ENCODE measurements at regions not wholly inside any gene's neighbourhood (a gene's known extent, or its start where the extent isn't known, plus 50 kb on each side); places are given as distances from the start of the nearest gene placed in this dataset.

DNA sequence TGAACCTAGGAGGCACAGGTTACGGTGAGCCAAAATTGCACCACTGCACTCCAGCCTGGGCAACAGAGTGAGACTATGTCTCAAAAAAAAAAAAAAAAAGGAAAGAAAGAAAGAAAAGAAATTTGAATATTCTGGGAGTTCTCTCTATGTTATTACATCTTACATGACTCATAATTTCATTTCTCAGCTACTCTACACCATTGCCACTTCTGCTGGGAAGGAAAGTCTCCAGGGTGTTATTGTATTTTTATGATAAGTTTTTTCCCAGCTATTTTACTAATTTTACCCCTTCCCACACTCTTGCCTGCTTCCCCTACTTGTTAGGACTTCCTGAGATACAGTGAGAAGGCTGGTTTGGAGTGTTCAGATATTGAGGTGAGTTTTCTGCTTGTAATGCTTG lies 69.7 kb upstream of the UMPS start:
- intact Hi-C loops (cut with micrococcal nuclease) = no loop called here
- WGBS (ENCODE audit: insufficient coverage) = no CpG with 5 or more reads among the region's 1 CpG
- H3K27me3 Mint-ChIP-seq (ENCODE audit: low read depth in 3 of 3) = peaks cover 3 to 4% (median 3%) of the 10 kb centered on the region in 3 donors
- Histone ChIP-seq H3K27ac (ENCODE audit: low read depth in 1 of 2, low read length in 2 of 2) (no peak overlapping the region), H3K79me2 (ENCODE audit: insufficient read depth, low read length) (no peaks in the 10 kb centered on the region), H3K9me3 (replicated peaks in 1 of 2; ENCODE audit: control insufficient read depth in 1 of 2, insufficient read depth in 1 of 2, low read length in 2 of 2) (no peaks in the 10 kb centered on the region), H4K20me1 (ENCODE audit: insufficient read depth, low read length) (no peaks in the 10 kb centered on the region), H3K4me2 (replicated peaks; ENCODE audit: extremely low read depth, low read length, poor library complexity, severe bottlenecking) (no peak overlapping the region), H3K9ac (ENCODE audit: insufficient read depth, low read length, poor library complexity, severe bottlenecking) (no peak overlapping the region), H2AFZ (ENCODE audit: insufficient read depth, low read depth, low read length, poor library complexity, severe bottlenecking) (no peak overlapping the region), H3K36me3 (replicated peaks in 1 of 2; ENCODE audit: control insufficient read depth in 1 of 2, insufficient read depth in 2 of 2, low read length in 2 of 2) (no peaks in the 10 kb centered on the region), H3K4me3 (replicated peaks in 1 of 3; ENCODE audit: low read depth in 2 of 3, low read length in 3 of 3) (no peak overlapping the region), H3K4me1 (ENCODE audit: control insufficient read depth in 1 of 2, insufficient read depth in 2 of 2, low read length in 2 of 2) (no peaks in the 10 kb centered on the region), H3K27me3 (ENCODE audit: control insufficient read depth in 2 of 2, insufficient read depth in 2 of 2, low read length in 2 of 2) (no peaks in the 10 kb centered on the region)
- DNase-seq = no peak
- H3K9me3 Mint-ChIP-seq = no peaks in the 10 kb centered on the region
- H3K4me1 Mint-ChIP-seq = no peaks in the 10 kb centered on the region
- TF ChIP-seq, protein P1, sequence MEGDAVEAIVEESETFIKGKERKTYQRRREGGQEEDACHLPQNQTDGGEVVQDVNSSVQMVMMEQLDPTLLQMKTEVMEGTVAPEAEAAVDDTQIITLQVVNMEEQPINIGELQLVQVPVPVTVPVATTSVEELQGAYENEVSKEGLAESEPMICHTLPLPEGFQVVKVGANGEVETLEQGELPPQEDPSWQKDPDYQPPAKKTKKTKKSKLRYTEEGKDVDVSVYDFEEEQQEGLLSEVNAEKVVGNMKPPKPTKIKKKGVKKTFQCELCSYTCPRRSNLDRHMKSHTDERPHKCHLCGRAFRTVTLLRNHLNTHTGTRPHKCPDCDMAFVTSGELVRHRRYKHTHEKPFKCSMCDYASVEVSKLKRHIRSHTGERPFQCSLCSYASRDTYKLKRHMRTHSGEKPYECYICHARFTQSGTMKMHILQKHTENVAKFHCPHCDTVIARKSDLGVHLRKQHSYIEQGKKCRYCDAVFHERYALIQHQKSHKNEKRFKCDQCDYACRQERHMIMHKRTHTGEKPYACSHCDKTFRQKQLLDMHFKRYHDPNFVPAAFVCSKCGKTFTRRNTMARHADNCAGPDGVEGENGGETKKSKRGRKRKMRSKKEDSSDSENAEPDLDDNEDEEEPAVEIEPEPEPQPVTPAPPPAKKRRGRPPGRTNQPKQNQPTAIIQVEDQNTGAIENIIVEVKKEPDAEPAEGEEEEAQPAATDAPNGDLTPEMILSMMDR (IDR thresholded peaks at IDR 0.05) = no peak
- H3K36me3 Mint-ChIP-seq = no peaks in the 10 kb centered on the region
- H3K4me3 Mint-ChIP-seq = no peak overlapping the region
- H3K27ac Mint-ChIP-seq = no peak overlapping the region

DNA sequence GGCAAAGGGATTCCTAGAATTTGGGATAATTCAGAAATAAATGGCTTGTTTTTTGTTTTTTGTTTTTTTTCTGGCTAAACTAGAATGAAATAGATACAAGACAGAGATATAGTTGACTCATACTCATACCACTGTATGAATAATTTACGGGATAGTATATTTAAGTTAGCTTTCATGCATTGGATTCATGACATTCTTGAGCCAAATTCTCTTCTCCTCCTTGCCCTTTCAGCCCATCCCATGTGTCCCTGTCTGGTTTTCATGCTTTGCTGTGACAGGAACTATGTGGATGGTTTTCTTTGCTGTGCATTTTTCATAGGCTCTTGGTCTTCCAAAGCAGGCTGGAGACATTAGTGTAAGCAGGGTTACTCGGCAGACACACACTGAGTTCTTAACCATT lies 66.6 kb upstream of the UMPS start:
- intact Hi-C loops (cut with micrococcal nuclease) = no loop called here
- Mint-ChIP-seq H3K9me3 (no peaks in the 10 kb centered on the region), H3K36me3 (no peaks in the 10 kb centered on the region), H3K4me1 (no peaks in the 10 kb centered on the region), H3K27me3 (ENCODE audit: low read depth in 3 of 3) (peaks cover 5 to 7% (median 6%) of the 10 kb centered on the region in 3 donors), H3K27ac (no peak overlapping the region), H3K4me3 (no peak overlapping the region)
- Histone ChIP-seq H3K4me3 (replicated peaks in 1 of 3; ENCODE audit: low read depth in 2 of 3, low read length in 3 of 3) (no peak overlapping the region), H4K20me1 (ENCODE audit: insufficient read depth, low read length) (no peaks in the 10 kb centered on the region), H3K27me3 (ENCODE audit: control insufficient read depth in 2 of 2, insufficient read depth in 2 of 2, low read length in 2 of 2) (no peaks in the 10 kb centered on the region), H3K9ac (ENCODE audit: insufficient read depth, low read length, poor library complexity, severe bottlenecking) (no peak overlapping the region), H3K79me2 (ENCODE audit: insufficient read depth, low read length) (no peaks in the 10 kb centered on the region), H3K27ac (ENCODE audit: low read depth in 1 of 2, low read length in 2 of 2) (no peak overlapping the region), H3K9me3 (replicated peaks in 1 of 2; ENCODE audit: control insufficient read depth in 1 of 2, insufficient read depth in 1 of 2, low read length in 2 of 2) (no peaks in the 10 kb centered on the region), H2AFZ (ENCODE audit: insufficient read depth, low read depth, low read length, poor library complexity, severe bottlenecking) (no peak overlapping the region), H3K36me3 (replicated peaks in 1 of 2; ENCODE audit: control insufficient read depth in 1 of 2, insufficient read depth in 2 of 2, low read length in 2 of 2) (no peaks in the 10 kb centered on the region), H3K4me2 (replicated peaks; ENCODE audit: extremely low read depth, low read length, poor library complexity, severe bottlenecking) (no peak overlapping the region), H3K4me1 (ENCODE audit: control insufficient read depth in 1 of 2, insufficient read depth in 2 of 2, low read length in 2 of 2) (no peaks in the 10 kb centered on the region)
- TF ChIP-seq, protein P1 (IDR thresholded peaks at IDR 0.05) = no peak
- WGBS (ENCODE audit: insufficient coverage) = no CpG with 5 or more reads among the region's 2 CpGs
- DNase-seq = no peak

All from CD14-positive monocyte (primary cell).